GM21390 (cell line): ENCODE measurements at regions not wholly inside any gene's neighbourhood (a gene's known extent, or its start where the extent isn't known, plus 50 kb on each side); places are given as distances from the start of the nearest gene placed in this dataset.
"Not testable (repeated sequence)": the region's sequence is repeated elsewhere in the genome, so short reads cannot be mapped to it uniquely, and the experiment has no call there.

Source experiments
- ATAC-seq: cut with Tn5 transposase; IDR thresholded peaks from one replicate; pipeline ENCODE4 v1.9.1; 2021; ENCODE audit not compliant: unreplicated experiment

DNA sequence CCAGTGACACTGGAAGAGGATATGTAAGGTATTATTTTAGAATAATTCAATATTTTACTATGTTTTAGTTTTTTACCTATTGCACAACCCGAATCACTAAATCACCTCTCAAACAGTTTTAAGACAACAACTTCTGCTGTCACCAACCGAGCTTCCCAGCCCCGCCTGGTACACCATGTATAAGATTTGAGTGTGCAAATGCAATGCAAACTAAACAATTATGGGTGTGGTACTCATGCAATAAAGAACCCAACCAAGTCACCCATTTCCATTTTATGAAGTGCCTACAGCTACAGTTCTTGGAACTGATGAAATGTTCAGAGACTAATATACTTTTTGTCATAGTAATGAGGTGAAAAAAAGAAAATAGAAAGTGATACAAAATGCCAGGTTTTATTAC is 256.2 kb downstream of the TAFA4 start:
- no peak for ATAC-seq

DNA sequence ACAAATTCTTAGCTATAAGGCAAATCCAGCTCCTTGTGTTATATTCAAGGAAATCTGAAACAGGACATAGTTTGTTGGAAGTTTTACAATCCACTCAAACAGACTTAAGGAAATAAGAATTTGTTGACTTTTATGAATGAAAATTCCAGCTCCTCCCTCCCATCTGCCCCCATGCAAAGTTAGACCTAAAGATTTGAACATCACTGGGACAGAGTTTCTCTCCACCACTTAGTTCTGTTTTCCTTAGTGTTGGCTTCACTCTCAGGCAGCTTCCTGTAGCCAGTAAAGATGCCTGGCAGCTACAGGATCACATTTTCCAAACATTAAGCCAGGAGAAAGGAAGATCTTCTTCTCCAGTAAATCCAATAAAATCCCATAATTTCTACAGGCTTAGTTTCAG is 265.0 kb downstream of the TAFA4 start:
- ATAC-seq = no peak

DNA sequence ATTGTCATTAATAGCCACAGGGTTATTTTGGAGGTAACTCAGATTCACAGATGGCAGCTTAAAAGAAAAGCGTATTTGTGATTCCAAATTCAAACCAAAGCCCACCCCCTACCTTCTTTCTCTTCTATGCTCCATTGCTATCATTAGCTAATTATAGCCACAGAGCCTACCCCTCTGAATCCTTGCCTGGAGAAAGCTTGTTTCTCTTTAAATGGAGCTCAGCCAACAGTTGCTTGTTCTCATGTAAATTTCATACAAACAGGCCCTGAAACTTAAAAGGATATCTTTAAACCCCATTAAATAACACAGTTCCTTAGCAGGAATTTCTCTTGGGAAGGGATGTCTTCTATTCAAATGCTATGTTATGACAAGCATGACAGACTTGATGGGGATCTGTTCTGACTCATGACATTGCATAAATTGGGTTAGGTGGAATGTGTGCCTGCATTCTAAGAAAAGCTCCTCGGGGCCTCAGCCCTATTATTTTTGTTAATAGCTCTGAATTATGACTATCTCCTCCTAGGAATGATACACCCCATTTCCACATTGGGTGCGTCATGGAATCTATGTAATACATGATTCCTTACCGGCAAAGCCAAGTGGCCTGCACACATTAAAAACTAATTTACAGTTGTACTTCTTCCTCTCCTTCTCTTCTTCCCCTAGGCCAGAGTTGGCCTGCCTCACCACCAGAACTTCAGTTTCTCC is 265.8 kb downstream of the TAFA4 start:
- ATAC-seq = no peak

DNA sequence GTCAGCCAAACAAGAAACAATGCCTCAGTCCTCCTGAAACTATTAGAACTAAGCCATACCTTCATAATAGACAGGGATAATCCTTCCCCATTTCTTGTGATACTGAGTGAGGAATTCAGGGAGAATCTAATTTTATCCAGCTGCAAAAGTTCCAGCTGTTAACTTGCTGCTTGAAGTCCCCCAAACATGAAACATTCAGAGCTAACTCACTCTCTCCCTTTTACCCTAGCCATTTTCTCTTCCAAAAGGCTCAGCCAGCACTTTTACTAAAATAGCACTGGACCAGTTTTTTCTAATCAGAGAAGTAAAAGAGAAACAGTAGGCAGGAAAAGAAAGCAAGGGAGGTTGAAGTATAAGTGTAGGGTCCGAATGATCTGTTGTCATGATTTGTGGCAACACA is 268.1 kb downstream of the TAFA4 start:
- ATAC-seq = no peak

DNA sequence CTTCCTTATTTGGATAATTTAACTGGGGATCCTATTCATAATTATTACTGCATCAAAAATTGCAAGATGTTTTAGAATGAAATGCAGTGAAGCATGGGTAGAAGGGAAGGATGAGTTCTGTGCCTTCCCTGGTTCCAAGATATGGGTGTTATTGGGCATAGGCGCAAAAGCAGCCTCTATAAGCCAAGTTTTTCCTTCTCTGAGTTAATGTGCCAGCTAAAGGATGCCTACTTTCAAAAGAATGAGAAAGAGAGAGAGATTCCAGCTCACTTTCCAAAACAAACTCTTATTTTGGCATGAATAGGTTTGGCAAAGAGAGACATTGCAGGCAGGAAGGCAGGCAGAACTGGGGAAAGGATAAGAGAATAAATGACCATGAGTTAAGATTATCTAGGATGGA is 270.2 kb downstream of the TAFA4 start:
- no peak for ATAC-seq

DNA sequence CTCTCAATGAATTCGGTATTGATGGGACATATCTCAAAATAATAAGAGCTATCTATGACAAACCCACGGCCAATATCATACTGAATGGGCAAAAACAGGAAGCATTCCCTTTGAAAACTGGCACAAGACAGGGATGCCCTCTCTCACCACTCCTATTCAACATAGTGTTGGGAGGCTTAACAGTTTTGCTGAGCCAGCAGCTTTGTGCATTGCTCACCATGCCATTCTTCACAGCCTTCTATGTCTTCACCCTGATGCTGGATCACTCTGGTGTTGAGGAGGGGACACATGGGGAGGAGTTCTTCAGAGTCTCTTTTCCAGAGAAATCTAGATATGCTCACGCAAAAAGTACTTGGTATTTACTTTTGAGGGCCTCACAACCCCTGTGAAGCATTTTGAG is 281.7 kb downstream of the TAFA4 start:
- not testable (repeated sequence) for ATAC-seq

DNA sequence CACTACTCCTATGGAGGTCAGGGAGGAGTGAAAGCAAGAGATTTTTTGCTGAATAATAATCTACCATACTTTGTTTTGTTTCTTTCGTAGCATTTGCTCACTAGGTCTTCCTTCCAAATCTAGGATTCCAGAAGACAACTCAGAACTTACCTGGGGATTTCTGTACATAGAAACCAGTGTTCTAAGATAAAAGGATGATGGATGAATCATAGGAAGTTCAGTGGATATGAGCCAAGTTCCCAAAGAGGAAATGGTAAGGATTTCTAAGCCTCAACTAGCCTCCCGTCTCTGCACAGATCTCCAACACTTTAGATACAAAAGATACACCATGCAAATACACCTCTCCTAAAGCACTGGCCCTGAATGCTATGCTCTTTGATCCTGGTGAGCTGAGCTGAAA is 283.9 kb downstream of the TAFA4 start:
- ATAC-seq = no peak

DNA sequence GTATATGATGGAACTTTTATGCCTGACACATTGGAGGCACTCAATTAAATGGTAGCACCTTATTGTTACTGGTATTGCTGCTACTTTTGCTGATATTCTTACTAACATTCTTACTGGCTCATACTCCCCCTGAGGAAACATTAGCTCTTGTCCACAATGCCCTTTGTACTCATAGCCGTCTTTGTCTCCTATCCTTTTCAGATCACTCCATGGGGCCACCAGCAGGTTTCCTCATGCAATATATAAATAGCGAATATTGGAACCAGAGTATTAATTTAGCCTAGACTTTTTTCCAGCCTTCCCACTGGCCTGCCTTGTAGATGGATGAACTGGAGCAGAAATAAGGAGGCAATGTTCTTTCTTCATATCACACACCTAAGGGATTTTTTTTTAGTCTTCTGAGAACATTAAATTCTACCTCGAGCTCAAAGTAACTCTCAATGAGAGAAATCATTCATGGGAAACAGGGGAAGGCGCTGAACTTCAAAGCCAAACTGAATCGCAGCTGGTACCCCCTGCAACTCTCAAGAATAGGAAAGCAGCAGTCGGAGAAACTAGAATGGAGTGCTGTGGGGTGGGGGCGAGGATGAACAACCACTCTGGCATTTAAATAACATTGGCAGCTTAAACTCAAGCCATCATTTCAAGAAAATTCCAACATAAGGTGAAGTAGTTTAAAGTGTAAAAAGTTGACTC is 300.3 kb downstream of the TAFA4 start:
- no peak for ATAC-seq

DNA sequence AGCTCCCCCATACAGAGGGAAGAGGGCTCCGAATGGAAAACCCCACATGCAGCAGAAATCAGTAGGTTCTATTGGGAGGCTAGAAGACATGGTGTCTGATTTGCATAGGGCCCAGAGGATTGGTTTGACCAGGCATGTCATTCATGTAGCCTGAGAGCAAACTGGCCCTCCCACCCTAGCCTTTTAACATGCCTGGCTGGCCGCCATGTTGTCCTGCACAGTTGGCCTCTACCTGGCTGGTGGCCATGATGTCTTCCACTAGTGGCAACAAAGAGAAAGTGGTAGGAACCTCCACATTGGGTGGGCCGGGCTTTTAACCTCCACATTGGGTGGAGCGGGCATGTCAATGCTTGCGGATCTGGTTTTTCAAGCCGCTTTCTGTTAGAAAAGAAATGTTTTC is 312.1 kb downstream of the TAFA4 start:
- no peak for ATAC-seq

DNA sequence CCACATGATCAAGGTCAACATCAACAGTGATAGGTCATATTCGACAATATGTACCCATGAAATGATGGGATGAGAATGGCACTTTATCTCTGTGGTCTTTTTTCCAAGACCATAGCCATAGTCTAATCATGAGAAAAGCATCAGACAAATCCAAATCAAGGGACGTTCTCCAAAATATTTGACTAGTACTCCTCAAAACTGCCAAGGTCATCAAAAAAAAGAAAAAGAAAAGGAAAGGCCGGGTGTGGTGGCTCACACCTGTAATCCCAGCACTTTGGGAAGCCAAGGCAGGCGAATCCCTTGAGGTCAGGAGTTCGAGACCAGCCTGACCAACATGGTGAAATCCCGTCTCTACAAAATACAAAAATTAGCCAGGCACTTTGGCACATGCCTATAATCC is 318.3 kb downstream of the TAFA4 start:
- ATAC-seq = no peak

DNA sequence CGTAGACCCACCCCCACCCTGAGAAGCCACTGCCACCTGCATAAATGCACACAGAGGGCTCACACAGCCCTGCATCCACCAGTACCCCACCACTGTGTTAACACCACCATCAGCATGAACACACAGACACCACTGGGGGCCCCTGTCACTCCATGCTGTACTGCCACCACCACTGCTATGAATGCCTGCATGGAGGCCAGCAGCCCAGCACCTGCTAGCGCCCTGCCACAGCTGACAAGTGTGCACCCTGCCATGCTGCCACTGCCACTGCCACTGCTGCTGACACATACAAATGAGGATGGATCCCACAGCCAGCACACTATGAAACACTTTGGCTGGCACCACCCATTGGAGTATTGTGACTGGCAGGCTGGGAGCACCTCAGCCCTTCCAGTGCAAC is 361.0 kb downstream of the TAFA4 start:
- no peak for ATAC-seq

DNA sequence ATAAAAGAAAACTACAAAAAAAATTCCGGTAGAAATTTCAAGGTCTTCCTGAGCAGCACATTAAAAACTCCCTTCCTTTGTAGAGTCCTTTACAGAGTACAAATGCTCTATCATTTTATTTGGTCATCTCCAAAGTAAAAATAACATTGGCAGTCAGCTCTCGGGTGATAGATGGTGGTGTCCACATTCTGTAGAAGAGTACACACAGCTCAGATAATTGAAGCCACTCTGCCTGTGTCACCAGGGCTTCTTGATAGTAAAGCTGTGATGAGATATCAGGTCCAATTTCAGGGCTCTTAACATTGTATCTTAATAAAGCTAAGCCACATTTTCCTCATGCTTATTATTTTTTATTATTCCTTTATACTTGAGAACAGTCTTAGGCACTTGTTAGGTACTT is 371.6 kb downstream of the TAFA4 start:
- no peak for ATAC-seq

DNA sequence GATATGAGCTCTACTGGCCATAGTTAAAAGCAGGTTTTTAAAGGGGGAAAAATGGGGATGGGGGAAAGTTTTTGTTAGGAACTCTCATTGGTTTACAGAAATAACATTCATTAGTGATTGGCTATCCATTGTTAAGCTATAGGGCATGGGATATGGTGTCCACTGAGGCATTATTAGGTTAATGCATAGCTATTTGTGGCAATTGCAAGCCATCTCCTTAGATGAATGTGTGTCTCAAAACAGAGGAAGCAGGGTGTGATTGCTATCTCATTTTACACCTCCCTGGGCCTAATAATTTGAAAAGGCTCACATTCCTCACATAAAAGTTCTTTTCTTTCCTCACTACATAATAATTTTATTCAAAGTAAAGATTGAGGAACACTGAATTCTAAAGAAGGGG is 396.6 kb downstream of the TAFA4 start:
- ATAC-seq = no peak

DNA sequence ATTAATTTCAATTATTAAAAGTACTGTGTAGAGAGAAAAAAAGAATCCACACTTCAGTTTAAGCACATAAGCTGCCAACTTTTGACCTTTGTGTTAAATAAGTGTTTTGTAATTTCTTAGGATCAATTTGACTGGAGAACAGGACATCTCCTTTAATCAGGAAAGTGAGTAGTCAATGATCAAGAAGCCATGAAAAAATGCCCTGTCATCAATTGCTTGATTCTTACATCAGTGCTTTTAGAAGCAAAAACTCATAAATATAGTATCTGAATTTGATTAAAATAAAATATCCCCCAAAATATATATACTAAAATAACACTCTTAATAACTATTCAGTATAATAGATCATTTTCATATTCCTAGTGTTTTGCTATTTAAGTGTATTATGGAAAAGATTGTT is 409.0 kb downstream of the TAFA4 start:
- no peak for ATAC-seq

DNA sequence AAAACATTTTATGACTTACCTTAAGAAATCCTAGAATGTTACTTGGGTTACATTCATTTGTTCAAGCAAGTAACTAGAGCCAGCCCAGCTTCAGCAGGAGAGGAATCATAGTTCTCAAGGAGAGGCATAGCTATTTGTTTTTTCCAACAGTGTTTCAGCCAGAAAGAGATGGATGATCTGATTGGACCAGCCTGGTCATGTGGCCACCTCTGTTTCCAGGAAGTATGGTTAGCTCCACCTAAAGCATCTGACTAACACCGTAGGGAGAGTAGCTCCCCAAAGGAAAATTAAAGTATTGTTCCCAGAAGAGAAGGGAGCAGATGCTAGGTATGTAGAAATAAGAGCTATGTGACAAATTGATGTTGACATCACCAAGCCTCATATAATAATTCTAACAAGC is 417.1 kb downstream of the TAFA4 start:
- ATAC-seq = no peak

DNA sequence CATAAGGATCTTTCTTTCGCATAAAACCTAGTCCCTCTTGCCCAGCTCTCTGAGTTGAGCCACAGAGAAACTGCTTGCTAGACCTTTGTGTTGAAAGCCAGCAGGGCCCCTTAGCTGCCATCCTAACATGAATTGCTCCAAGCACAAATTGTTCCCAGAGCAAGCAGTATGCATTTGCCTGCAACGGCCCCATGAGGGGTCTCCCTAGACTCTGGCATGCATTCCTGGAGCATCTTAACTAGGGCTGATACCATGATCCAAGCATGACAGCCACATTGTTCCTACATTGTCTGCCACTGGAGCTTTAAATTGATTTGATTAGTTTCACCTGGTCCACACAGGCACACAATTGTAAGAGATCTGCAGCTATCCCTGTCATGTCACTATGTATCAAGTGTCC is 428.1 kb downstream of the TAFA4 start:
- no peak for ATAC-seq

DNA sequence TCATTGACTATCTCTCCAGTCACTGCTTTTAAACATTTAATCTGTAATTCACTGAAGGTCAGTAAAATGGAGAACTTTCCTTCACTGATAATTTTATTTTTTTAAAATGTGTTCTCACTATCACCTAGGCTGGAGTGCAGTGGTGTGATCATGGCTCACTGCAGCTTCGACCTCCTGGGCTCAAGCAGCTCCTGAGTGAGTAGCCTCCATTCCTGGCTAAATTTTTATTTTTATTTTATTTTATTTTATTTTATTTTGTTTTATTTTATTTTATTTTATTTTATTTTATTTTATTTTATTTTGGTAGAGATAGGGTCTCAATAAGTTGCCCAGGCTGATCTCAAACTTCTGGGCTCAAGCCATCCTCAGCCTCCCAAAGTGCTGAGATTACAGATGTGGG is 446.5 kb downstream of the TAFA4 start:
- not testable (repeated sequence) for ATAC-seq

DNA sequence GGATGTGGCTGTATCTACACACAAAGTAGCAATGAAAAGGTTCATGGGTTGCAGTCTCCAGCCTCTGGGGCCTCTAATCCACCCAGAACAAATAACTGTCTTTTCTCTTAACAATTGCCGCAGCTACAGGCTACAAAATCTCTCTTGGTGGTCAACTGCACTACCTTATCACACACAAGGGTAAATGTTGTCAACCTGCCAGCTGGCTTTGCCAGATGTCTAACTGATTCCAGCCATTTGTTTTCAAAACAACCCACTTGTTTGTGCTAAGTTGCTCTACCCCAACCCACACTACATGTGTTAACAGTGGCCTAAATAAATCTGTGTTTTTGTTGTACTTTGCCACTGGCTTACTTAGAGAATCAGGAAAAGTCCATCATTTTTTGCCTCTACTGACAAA is 447.3 kb downstream of the TAFA4 start:
- no peak for ATAC-seq

DNA sequence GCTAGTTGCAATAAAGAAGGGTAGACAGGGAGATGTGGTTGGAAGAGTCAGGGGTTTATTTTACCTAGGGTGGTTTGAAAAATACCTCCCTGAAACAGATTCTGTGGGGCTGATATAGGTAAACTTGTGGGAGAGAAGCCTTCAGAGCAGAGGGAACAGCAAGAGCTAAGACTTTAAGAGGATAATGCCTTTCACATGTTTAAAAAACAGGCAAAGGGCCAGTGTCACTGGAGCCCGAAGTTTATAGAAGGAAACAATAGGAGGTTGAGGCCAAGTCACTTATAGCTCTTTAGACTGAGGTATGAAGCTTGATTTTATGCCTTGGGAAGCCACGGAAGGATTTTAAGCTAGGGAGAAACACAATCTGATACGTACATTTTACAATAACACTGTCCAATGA is 448.7 kb downstream of the TAFA4 start:
- no peak for ATAC-seq

DNA sequence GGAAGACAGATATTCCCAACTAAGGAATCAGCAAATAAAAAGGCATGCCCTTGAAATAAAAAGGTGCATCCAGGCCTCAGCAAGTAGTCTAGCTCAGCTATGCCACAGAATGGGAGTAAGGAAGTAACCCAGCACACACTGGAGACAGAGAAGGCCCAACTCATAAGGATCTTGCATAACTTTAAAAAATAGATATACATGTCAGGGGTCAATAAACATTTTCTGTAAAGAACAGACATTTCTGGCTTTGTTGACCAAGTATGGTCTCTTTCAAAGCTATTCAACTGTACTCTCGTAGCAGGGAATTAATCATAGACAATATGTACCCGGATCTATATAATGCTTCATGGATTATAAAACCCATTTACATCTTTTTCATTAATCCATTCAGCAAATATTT is 449.3 kb downstream of the TAFA4 start:
- no peak for ATAC-seq

DNA sequence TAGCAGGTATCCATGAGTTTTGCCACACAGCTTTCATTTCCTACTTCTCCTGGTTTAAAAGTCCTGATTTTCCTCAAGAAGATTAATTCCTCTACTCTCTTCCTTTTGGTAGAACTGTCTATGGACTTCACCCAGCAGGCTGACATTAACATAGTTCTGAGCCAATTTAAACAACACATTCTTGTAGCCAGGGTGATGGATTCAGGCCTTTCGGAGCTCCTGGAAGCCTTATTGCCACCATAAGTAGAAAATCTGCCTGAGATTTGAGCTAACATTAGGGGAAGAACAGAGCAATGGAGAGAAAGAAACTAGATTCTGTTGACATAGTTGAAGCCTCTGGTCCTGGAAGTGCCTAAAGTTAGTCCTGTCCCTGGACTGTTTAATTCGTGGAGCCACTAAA is 449.8 kb downstream of the TAFA4 start:
- ATAC-seq = no peak

DNA sequence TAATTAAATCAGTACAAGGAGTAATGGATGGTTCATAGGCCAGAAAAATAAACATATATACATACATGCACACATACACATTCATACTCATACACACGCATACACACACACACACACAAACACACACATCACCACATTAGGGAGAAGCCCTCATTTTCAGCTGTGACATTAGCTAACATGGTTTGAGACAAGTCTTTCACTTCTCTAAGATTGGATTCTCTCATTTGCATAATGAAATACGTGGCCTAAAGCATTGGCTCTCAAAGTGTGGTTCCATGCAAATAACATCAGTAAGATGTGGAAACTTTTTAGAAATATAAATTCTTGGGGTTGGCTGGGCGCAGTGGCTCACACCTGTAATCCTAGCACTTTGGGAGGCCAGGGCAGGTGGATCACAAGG is 452.6 kb downstream of the TAFA4 start:
- no peak for ATAC-seq
